GM12878 (cell line): ENCODE measurements at regions not wholly inside any gene's neighbourhood (a gene's known extent, or its start where the extent isn't known, plus 50 kb on each side); places are given as distances from the start of the nearest gene placed in this dataset.

Experiments used
- ATAC-seq: fragments of 200-7000 bp; cut with Tn5 transposase; 3 replicates; pipeline ENCODE4 v1.9.1; 2020; ENCODE audit warnings: mild to moderate bottlenecking, moderate library complexity
- BruUV-seq: library from RNA; stranded (reverse); fragments of 400-500 nt; replicated peaks from 2 replicates; lab custom pipeline; 2021; lab: Mats Ljungman, UMichigan
- CTCF ChIA-PET: fragments of 300-600 bp; sonication (Branson Sonifier 250); formaldehyde crosslinking; extraction: SDS; loops from one replicate; lab custom pipeline; 2021; ENCODE audit warnings: inconsistent platforms; lab: Yijun Ruan, JAX
- POLR2A ChIA-PET: fragments of 350-600 bp; formaldehyde crosslinking; extraction: SDS; loops from one replicate; lab custom pipeline; 2021; ENCODE audit warnings: inconsistent platforms; lab: Charles Lee
- RAD21 ChIA-PET: fragments of 300-600 bp; sonication (Branson Sonifier 250); formaldehyde crosslinking; loops from one replicate; lab custom pipeline; 2023; ENCODE audit warnings: antibody characterized with exemption; ENCODE audit not compliant: unreplicated experiment; lab: Charles Lee
- SMC1A ChIA-PET: fragments of 300-600 bp; sonication (Branson Sonifier 250); formaldehyde crosslinking; loops from one replicate; lab custom pipeline; 2023; ENCODE audit not compliant: unreplicated experiment, uncharacterized antibody; lab: Charles Lee
- DNase-seq: peaks from one replicate; pipeline ENCODE4 v3.0.0-alpha.2; 2011; ENCODE audit warnings: low read depth, low spot score
- FAIRE-seq: peaks from 3 replicates; lab custom pipeline; 2011; peaks lifted over from hg19 to GRCh38; lab: Jason Lieb, UNC
- H2AFZ ChIP-seq: 2 replicates; pipeline ENCODE4 v1.6.0; 2011; ENCODE audit warnings: low read depth, low read length, control low read depth; ENCODE audit not compliant: control insufficient read depth
- H3K27ac ChIP-seq: 2 replicates; pipeline ENCODE4 v1.5.1; 2011; ENCODE audit warnings: control low read depth; ENCODE audit not compliant: control insufficient read depth, insufficient read depth
- H3K27me3 ChIP-seq, 2 experiments: replicated peaks in 1 of 2; 2 replicates each; pipeline versions ENCODE4 v1.6.0 to v1.6.1; 2011; ENCODE audit warnings: low read length in 1 of 2; ENCODE audit not compliant: control insufficient read depth in 2 of 2, insufficient read depth in 2 of 2
- H3K36me3 ChIP-seq, 2 experiments: 2 replicates each; pipeline ENCODE4 v1.5.1; 2011; ENCODE audit warnings: low read length in 1 of 2; ENCODE audit not compliant: control insufficient read depth in 2 of 2, insufficient read depth in 2 of 2
- H3K4me1 ChIP-seq: 2 replicates; pipeline ENCODE4 v1.6.1; 2011; ENCODE audit warnings: mild to moderate bottlenecking, low read length, moderate library complexity, mixed read lengths; ENCODE audit not compliant: control insufficient read depth, insufficient read depth
- H3K4me2 ChIP-seq: 2 replicates; pipeline ENCODE4 v1.6.0; 2011; ENCODE audit warnings: control low read depth; ENCODE audit not compliant: control insufficient read depth, insufficient read depth
- H3K4me3 ChIP-seq: fragments of 200-600 bp; sonication (generic); 2 replicates; pipeline ENCODE4 v1.5.1; 2016
- H3K79me2 ChIP-seq: 2 replicates; pipeline ENCODE4 v1.6.0; 2011; ENCODE audit warnings: low read length; ENCODE audit not compliant: control insufficient read depth, insufficient read depth
- H3K9ac ChIP-seq: 2 replicates; pipeline ENCODE4 v1.8.0; 2011; ENCODE audit warnings: low read length, control low read depth, mixed read lengths; ENCODE audit not compliant: control insufficient read depth, insufficient read depth
- H3K9me3 ChIP-seq: replicated peaks from 3 replicates; pipeline ENCODE4 v1.5.1; 2011; ENCODE audit warnings: mild to moderate bottlenecking, low read length; ENCODE audit not compliant: control insufficient read depth, insufficient read depth
- H4K20me1 ChIP-seq: 2 replicates; pipeline ENCODE4 v1.6.0; 2011; ENCODE audit not compliant: control insufficient read depth, insufficient read depth
- BHLHE40 ChIP-seq, 2 experiments: fragments of 450-650 bp in 1 of 2; IDR thresholded peaks; 2 replicates each; pipeline ENCODE4 v1.6.1; 2011 to 2017; ENCODE audit warnings: low read depth in 2 of 2, borderline replicate concordance in 1 of 2, improper control_type of control experiment in 1 of 2, low read length in 1 of 2, mild to moderate bottlenecking in 1 of 2
- NFIC ChIP-seq: IDR thresholded peaks from 2 replicates; pipeline ENCODE4 v1.6.1; 2012; ENCODE audit warnings: low read depth, mild to moderate bottlenecking, inconsistent platforms, low read length, moderate library complexity
- WGBS: methylation state at CpG from one replicate; pipeline ENCODE4 v1.1.6; 2016; ENCODE audit warnings: low lambda C conversion rate; ENCODE audit not compliant: insufficient replicate concordance, insufficient coverage; ENCODE audit errors: missing lambda C conversion rate; 5-methylcytosine and 5-hydroxymethylcytosine counted together
- in situ Hi-C: fragments of 300-500 bp; cut with MboI; formaldehyde crosslinking; loops from 9 replicates; pipeline ENCODE4 v1.14.3; 2018; ENCODE audit warnings: mixed read lengths
- intact Hi-C: fragments of 100-400 bp; cut with micrococcal nuclease; formaldehyde crosslinking; loops from one replicate; pipeline ENCODE4 v1.14.2; 2022; ENCODE audit not compliant: unreplicated experiment

DNA sequence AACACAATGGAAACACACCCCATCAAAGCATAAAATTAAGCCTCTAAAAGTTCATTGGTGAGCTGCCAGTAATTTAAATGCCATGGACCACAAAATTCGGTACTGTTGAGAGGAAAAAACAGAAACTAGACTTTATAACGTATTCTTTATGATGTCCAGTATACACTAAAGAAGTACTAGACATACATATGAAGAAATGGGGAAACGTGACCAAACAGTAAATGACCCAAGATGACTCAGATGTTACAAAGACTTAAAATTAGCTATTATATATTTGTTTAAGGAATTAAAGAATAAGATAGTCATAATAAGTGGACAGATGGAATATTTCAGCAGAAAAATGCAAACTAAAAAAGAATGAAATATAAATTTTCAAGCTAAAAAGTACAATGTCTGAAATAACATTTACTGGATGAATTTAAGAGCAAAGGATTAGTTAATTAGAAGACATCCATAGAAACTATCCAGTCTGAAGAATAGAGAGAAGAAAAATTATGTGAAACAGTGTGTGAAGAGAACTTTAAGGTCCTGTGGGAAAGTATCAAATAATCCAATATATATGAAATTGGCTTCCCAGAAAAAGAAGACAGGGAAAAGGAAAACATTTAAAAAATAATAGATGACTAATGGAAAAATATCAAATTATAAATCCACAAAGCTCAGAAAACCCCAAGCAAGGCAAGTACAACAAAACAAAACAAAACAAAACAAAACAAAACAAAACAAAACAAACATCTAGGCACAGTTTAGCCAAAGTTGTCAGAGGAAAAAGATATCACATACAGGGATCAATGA, 69.4 kb downstream of the SAMD9 start:
- ChIA-PET SMC1A (interaction anchor here (0.6 to 2.4 kb wide), 24 partner anchors 8 to 520 kb away, joined by 3 to 12 read pairs (median 4); partner anchors contain the start of genes PEX1 and RBM48), POLR2A (interaction anchor here (1.0 to 1.2 kb wide), 3 partner anchors 10 to 624 kb away, joined by 3 to 5 read pairs (median 3); partner anchors contain the start of genes PEX1 and RBM48), RAD21 (interaction anchor here (0.6 to 1.7 kb wide), 18 partner anchors 8 to 587 kb away, joined by 3 to 6 read pairs (median 3); partner anchors contain the start of gene CDK6), CTCF (interaction anchor here (0.5 to 2.4 kb wide), 13 partner anchors 9 to 443 kb away, joined by 3 to 9 read pairs (median 4); no protein-coding TSS in a partner anchor)
- Histone ChIP-seq H4K20me1 (no peaks in the 10 kb centered on the region), H3K79me2 (no peaks in the 10 kb centered on the region), H2AFZ (peak overlapping the region; percentile 67), H3K36me3 (no peaks in the 10 kb centered on the region), H3K4me2 (peak overlapping the region; percentile 33; the same call in 1 of the 2 replicates), H3K4me3 (no peak overlapping the region), H3K27ac (peak overlapping the region; percentile 42; the same call in 1 of the 2 replicates), H3K27me3 (no peaks in the 10 kb centered on the region), H3K4me1 (peaks cover 7% of the 10 kb centered on the region), H3K9me3 (no peaks in the 10 kb centered on the region), H3K9ac (no peak overlapping the region)
- WGBS = 3% methylated on average over 3 of the region's 3 CpGs
- no TSS peak for BruUV-seq
- DNase-seq (no peak), ATAC-seq (peak; percentile 69), FAIRE-seq (no peak)
- TF ChIP-seq NFIC (no peak), BHLHE40 (IDR thresholded peaks at IDR 0.05; ENCODE audit: borderline replicate concordance in 1 of 2, low read depth in 2 of 2, low read length in 1 of 2) (peak; percentile 20 to 49; a peak in 2 of 4 replicates)
- intact Hi-C loops (loop anchor here (5.0 kb wide), 2 partner anchors 81 to 146 kb away; no protein-coding TSS in a partner anchor), in situ Hi-C loops (no loop called here)
